IMR-90 (cell line): ENCODE measurements at regions not wholly inside any gene's neighbourhood (a gene's known extent, or its start where the extent isn't known, plus 50 kb on each side); places are given as distances from the start of the nearest gene placed in this dataset.

ENCODE experiments used
- ATAC-seq: fragments of 200-7000 bp; cut with Tn5 transposase; 2 replicates; pipeline ENCODE4 v1.9.1; 2020; ENCODE audit warnings: low read depth, mild to moderate bottlenecking, moderate library complexity
- BruUV-seq: library from RNA; stranded (reverse); fragments of 400-500 nt; replicated peaks from 2 replicates; lab custom pipeline; 2021; lab: Mats Ljungman, UMichigan
- CTCF ChIA-PET: fragments of 300-600 bp; formaldehyde crosslinking; extraction: SDS; loops from one replicate; lab custom pipeline; 2021; ENCODE audit warnings: antibody characterized with exemption; lab: Yijun Ruan, JAX
- POLR2A ChIA-PET: fragments of 300-600 bp; sonication (Branson Sonifier 250); formaldehyde crosslinking; loops from one replicate; lab custom pipeline; 2022; ENCODE audit warnings: antibody characterized with exemption; ENCODE audit not compliant: unreplicated experiment; lab: Charles Lee
- DNase-seq: peaks from one replicate; pipeline ENCODE4 v3.0.0; 2013
- H2AFZ ChIP-seq: replicated peaks from 2 replicates; pipeline ENCODE3; 2013; ENCODE audit warnings: low read length, mild to moderate bottlenecking; ENCODE audit not compliant: poor library complexity
- H2AK5ac ChIP-seq: 2 replicates; pipeline ENCODE4 v1.6.1; 2013; ENCODE audit warnings: low read depth, low read length, inconsistent platforms
- H2AK9ac ChIP-seq: replicated peaks from 2 replicates; pipeline ENCODE3; 2013; ENCODE audit warnings: mild to moderate bottlenecking, low read depth, low read length, moderate library complexity; ENCODE audit not compliant: poor library complexity
- H2BK120ac ChIP-seq: 2 replicates; pipeline ENCODE4 v1.6.1; 2013; ENCODE audit warnings: low read depth, low read length, inconsistent platforms
- H2BK15ac ChIP-seq: 3 replicates; pipeline ENCODE4 v1.6.1; 2013; ENCODE audit warnings: low read depth, low read length, inconsistent platforms
- H2BK20ac ChIP-seq: 2 replicates; pipeline ENCODE4 v1.6.1; 2013; ENCODE audit warnings: low read depth, mild to moderate bottlenecking, inconsistent platforms, low read length, moderate library complexity
- H2BK5ac ChIP-seq: 2 replicates; pipeline ENCODE4 v1.6.1; 2013; ENCODE audit warnings: mild to moderate bottlenecking, low read depth, low read length, inconsistent platforms; ENCODE audit not compliant: poor library complexity, severe bottlenecking
- H3K14ac ChIP-seq: replicated peaks from 2 replicates; pipeline ENCODE4 v1.6.1; 2013; ENCODE audit warnings: low read depth, low read length, inconsistent platforms
- H3K18ac ChIP-seq: 2 replicates; pipeline ENCODE4 v1.6.1; 2013; ENCODE audit warnings: low read depth, low read length, control low read depth
- H3K23ac ChIP-seq: 2 replicates; pipeline ENCODE4 v1.6.1; 2013; ENCODE audit warnings: low read depth, low read length, inconsistent platforms
- H3K27ac ChIP-seq: 2 replicates; pipeline ENCODE4 v1.5.1; 2013; ENCODE audit warnings: mild to moderate bottlenecking, control low read depth, low read length; ENCODE audit not compliant: insufficient read depth
- H3K27me3 ChIP-seq: 2 replicates; pipeline ENCODE4 v1.6.1; 2013; ENCODE audit warnings: low read length; ENCODE audit not compliant: control insufficient read depth, insufficient read depth
- H3K36me3 ChIP-seq: 2 replicates; pipeline ENCODE4 v1.6.1; 2013; ENCODE audit warnings: low read length, mixed read lengths; ENCODE audit not compliant: control insufficient read depth, insufficient read depth
- H3K4ac ChIP-seq: 2 replicates; pipeline ENCODE4 v1.6.1; 2013; ENCODE audit warnings: low read depth, low read length, inconsistent platforms
- H3K4me1 ChIP-seq: 2 replicates; pipeline ENCODE4 v1.6.1; 2013; ENCODE audit warnings: low read length, mixed read lengths; ENCODE audit not compliant: control insufficient read depth, insufficient read depth
- H3K4me2 ChIP-seq: 2 replicates; pipeline ENCODE4 v1.6.1; 2013; ENCODE audit warnings: low read depth, mild to moderate bottlenecking, control low read depth, low read length, moderate library complexity
- H3K4me3 ChIP-seq: 2 replicates; pipeline ENCODE4 v1.5.1; 2013; ENCODE audit warnings: low read depth, mild to moderate bottlenecking, control low read depth, low read length, moderate library complexity; ENCODE audit not compliant: insufficient read depth
- H3K56ac ChIP-seq: 2 replicates; pipeline ENCODE4 v1.6.1; 2013; ENCODE audit warnings: low read length, inconsistent platforms; ENCODE audit not compliant: insufficient read depth; ENCODE audit errors: extremely low read depth
- H3K79me1 ChIP-seq, 2 experiments: 2 replicates each; pipeline ENCODE4 v1.6.1; 2013; ENCODE audit warnings: low read length in 2 of 2, inconsistent platforms in 1 of 2, low read depth in 1 of 2
- H3K9ac ChIP-seq: 2 replicates; pipeline ENCODE4 v1.6.1; 2013; ENCODE audit warnings: low read depth, low read length, control low read depth
- H3K9me1 ChIP-seq: 2 replicates; pipeline ENCODE4 v1.6.1; 2013; ENCODE audit warnings: low read length, inconsistent platforms; ENCODE audit not compliant: insufficient read depth
- H3K9me3 ChIP-seq: 2 replicates; pipeline ENCODE4 v1.6.1; 2013; ENCODE audit warnings: low read length; ENCODE audit not compliant: control insufficient read depth, insufficient read depth
- H4K20me1 ChIP-seq: 2 replicates; pipeline ENCODE4 v1.6.1; 2013; ENCODE audit warnings: low read length, inconsistent platforms; ENCODE audit not compliant: insufficient read depth
- H4K5ac ChIP-seq: 2 replicates; pipeline ENCODE4 v1.6.1; 2013; ENCODE audit warnings: mild to moderate bottlenecking, low read depth, low read length, control low read depth
- H4K8ac ChIP-seq, 2 experiments: 2 replicates each; pipeline ENCODE4 v1.6.1; 2013; ENCODE audit warnings: low read depth in 2 of 2, low read length in 2 of 2, control low read depth in 1 of 2, inconsistent platforms in 1 of 2
- H4K91ac ChIP-seq: 2 replicates; pipeline ENCODE4 v1.6.1; 2013; ENCODE audit warnings: low read depth, low read length, inconsistent platforms; ENCODE audit not compliant: insufficient read depth
- BHLHE40 ChIP-seq: fragments of 150-350 bp; IDR thresholded peaks from 2 replicates; pipeline ENCODE4 v1.6.1; 2016; ENCODE audit warnings: mild to moderate bottlenecking, low read depth, low read length
- CEBPB ChIP-seq: IDR thresholded peaks from 2 replicates; pipeline ENCODE4 v1.6.1; 2012; ENCODE audit warnings: low read depth, low read length, improper control_type of control experiment
- FOS ChIP-seq: fragments of 150-350 bp; IDR thresholded peaks from 2 replicates; pipeline ENCODE4 v1.6.1; 2016; ENCODE audit warnings: low read depth, low read length
- MAZ ChIP-seq: IDR thresholded peaks from 2 replicates; pipeline ENCODE4 v1.6.1; 2012; ENCODE audit warnings: low read depth, mild to moderate bottlenecking, low read length, improper control_type of control experiment, moderate library complexity, borderline replicate concordance
- MXI1 ChIP-seq: IDR thresholded peaks from 2 replicates; pipeline ENCODE4 v1.6.1; 2012; ENCODE audit warnings: low read depth, mild to moderate bottlenecking, low read length, moderate library complexity, borderline replicate concordance
- RCOR1 ChIP-seq: IDR thresholded peaks from 2 replicates; pipeline ENCODE4 v1.6.1; 2012; ENCODE audit warnings: mild to moderate bottlenecking, low read length, improper control_type of control experiment; ENCODE audit not compliant: insufficient replicate concordance
- RFX5 ChIP-seq: IDR thresholded peaks from 2 replicates; pipeline ENCODE4 v1.8.0; 2012; ENCODE audit warnings: low read depth, mild to moderate bottlenecking, low read length, moderate library complexity
- WGBS, 2 experiments: methylation state at CpG; one replicate each; pipeline versions ENCODE4 v1.1.5 to v1.1.7; 2013; ENCODE audit warnings: missing lambda C conversion rate in 2 of 2; ENCODE audit not compliant: insufficient read length in 1 of 2; ENCODE audit errors: extremely low coverage in 2 of 2; 5-methylcytosine and 5-hydroxymethylcytosine counted together
- dilution Hi-C: fragments of 300-500 bp; cut with HindIII; formaldehyde crosslinking; loops from one replicate; pipeline ENCODE4 v1.14.3; 2018; ENCODE audit warnings: low sequenced_read_pairs; ENCODE audit not compliant: unreplicated experiment
- in situ Hi-C: fragments of 300-500 bp; cut with MboI; formaldehyde crosslinking; loops from 3 replicates; pipeline ENCODE4 v1.14.3; 2019; ENCODE audit warnings: low sequenced_read_pairs, inconsistent platforms, mixed read lengths
- intact Hi-C: fragments of 100-400 bp; cut with micrococcal nuclease; formaldehyde crosslinking; loops from 2 replicates; pipeline ENCODE4 v1.10.0; 2022
- TF ChIP-seq, protein P1 (sequence below): conservative IDR thresholded peaks from 2 replicates; pipeline ENCODE4 v1.5.1; 2012; ENCODE audit warnings: mild to moderate bottlenecking, low read depth, low read length, improper control_type of control experiment
- TF ChIP-seq, protein P2 (sequence below): fragments of 150-350 bp; IDR thresholded peaks from 2 replicates; pipeline ENCODE4 v1.6.1; 2016; ENCODE audit warnings: low read depth, mild to moderate bottlenecking, low read length, moderate library complexity, borderline replicate concordance

DNA sequence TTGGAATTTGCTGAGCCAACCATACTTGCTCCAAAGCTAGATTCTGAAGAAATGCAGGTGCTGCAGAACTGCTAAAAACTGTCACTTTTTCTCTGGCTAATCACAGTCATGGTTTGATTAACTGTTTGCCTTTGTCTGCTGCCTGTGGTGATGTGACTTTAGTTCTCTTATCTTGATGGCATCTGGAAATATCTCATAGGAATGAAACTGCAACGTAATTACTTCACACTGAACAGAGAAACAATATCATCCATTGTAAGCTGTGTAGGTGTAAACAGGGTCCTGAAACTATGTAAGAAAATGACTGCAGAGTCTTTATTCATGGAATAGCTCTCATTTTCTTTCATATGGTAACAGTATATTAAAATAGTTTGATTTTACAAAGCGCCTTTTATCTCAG is 721.9 kb upstream of the HS3ST5 start:
- ATAC-seq: no peak

More for the DNA sequence above, 721.9 kb upstream of the HS3ST5 start:
- Histone ChIP-seq H2BK20ac (no peak overlapping the region), H3K79me1 (no peaks in the 10 kb centered on the region), H3K27ac (no peak overlapping the region), H4K5ac (no peak overlapping the region), H3K36me3 (no peaks in the 10 kb centered on the region), H3K27me3 (no peaks in the 10 kb centered on the region), H2BK5ac (no peak overlapping the region), H4K8ac (no peak overlapping the region), H4K20me1 (no peaks in the 10 kb centered on the region), H3K4me2 (no peak overlapping the region), H3K18ac (no peak overlapping the region), H2AK9ac (no peak overlapping the region), H2AFZ (no peak overlapping the region), H3K56ac (no peak overlapping the region), H3K4ac (no peak overlapping the region), H2BK15ac (no peak overlapping the region), H3K9ac (no peak overlapping the region), H4K91ac (no peak overlapping the region), H2AK5ac (no peak overlapping the region), H3K14ac (no peak overlapping the region), H2BK120ac (no peak overlapping the region), H3K4me1 (no peaks in the 10 kb centered on the region), H3K9me3 (no peaks in the 10 kb centered on the region), H3K23ac (no peak overlapping the region), H3K4me3 (no peak overlapping the region), H3K9me1 (no peaks in the 10 kb centered on the region)
- dilution Hi-C loops (no loop called here), in situ Hi-C loops (no loop called here), intact Hi-C loops (no loop called here)
- DNase-seq: no peak
- no CpG with 5 or more reads among the region's 2 CpGs for WGBS, 2 experiments
- ChIA-PET CTCF (no interaction called here), POLR2A (no interaction called here)
- TF ChIP-seq MAZ (no peak), CEBPB (no peak), RFX5 (no peak), FOS (no peak), BHLHE40 (no peak), MXI1 (no peak), RCOR1 (no peak)
- TF ChIP-seq, protein P1, sequence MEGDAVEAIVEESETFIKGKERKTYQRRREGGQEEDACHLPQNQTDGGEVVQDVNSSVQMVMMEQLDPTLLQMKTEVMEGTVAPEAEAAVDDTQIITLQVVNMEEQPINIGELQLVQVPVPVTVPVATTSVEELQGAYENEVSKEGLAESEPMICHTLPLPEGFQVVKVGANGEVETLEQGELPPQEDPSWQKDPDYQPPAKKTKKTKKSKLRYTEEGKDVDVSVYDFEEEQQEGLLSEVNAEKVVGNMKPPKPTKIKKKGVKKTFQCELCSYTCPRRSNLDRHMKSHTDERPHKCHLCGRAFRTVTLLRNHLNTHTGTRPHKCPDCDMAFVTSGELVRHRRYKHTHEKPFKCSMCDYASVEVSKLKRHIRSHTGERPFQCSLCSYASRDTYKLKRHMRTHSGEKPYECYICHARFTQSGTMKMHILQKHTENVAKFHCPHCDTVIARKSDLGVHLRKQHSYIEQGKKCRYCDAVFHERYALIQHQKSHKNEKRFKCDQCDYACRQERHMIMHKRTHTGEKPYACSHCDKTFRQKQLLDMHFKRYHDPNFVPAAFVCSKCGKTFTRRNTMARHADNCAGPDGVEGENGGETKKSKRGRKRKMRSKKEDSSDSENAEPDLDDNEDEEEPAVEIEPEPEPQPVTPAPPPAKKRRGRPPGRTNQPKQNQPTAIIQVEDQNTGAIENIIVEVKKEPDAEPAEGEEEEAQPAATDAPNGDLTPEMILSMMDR: no peak
- TF ChIP-seq, protein P2, sequence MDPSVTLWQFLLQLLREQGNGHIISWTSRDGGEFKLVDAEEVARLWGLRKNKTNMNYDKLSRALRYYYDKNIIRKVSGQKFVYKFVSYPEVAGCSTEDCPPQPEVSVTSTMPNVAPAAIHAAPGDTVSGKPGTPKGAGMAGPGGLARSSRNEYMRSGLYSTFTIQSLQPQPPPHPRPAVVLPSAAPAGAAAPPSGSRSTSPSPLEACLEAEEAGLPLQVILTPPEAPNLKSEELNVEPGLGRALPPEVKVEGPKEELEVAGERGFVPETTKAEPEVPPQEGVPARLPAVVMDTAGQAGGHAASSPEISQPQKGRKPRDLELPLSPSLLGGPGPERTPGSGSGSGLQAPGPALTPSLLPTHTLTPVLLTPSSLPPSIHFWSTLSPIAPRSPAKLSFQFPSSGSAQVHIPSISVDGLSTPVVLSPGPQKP: no peak
- no TSS peak for BruUV-seq
